ELF-1 (cell line): ENCODE measurements at regions not wholly inside any gene's neighbourhood (a gene's known extent, or its start where the extent isn't known, plus 50 kb on each side); places are given as distances from the start of the nearest gene placed in this dataset.
"Not testable (repeated sequence)": the region's sequence is repeated elsewhere in the genome, so short reads cannot be mapped to it uniquely, and the experiment has no call there.

ENCODE experiments used
- DNase-seq: peaks from one replicate; pipeline ENCODE4 v3.0.0-alpha.2; 2016; ENCODE audit warnings: low read depth, low spot score

- DNase-seq, result no peak
Observed at GRCh38 chr20:11170025-11170424, 496.2 kb upstream of the JAG1 start.

GRCh38 chr20:11170565-11170964, 496.8 kb upstream of the JAG1 start:
- DNase-seq, result no peak

- no peak for DNase-seq
Observed at GRCh38 chr20:11172881-11173280, 499.1 kb upstream of the JAG1 start.

GRCh38 chr20:11173916-11174315, 500.1 kb upstream of the JAG1 start:
- DNase-seq, result no peak

- DNase-seq, result no peak
Observed at GRCh38 chr20:11174861-11175260, 501.1 kb upstream of the JAG1 start.

- no peak for DNase-seq
Observed at GRCh38 chr20:11176431-11176830, 502.6 kb upstream of the JAG1 start.

- DNase-seq, result no peak
Observed at GRCh38 chr20:11178946-11179654, 505.3 kb upstream of the JAG1 start.

GRCh38 chr20:11180186-11180585, 506.4 kb upstream of the JAG1 start:
- no peak for DNase-seq

GRCh38 chr20:11181129-11181528, 507.3 kb upstream of the JAG1 start:
- not testable (repeated sequence) for DNase-seq

GRCh38 chr20:11181966-11182365, 508.2 kb upstream of the JAG1 start:
- no peak for DNase-seq

GRCh38 chr20:11182720-11183119, 508.9 kb upstream of the JAG1 start:
- DNase-seq, result no peak

GRCh38 chr20:11186301-11187008, 512.7 kb upstream of the JAG1 start:
- DNase-seq, result no peak

- no peak for DNase-seq
Observed at GRCh38 chr20:11188843-11189603, 515.2 kb upstream of the JAG1 start.

- no peak for DNase-seq
Observed at GRCh38 chr20:11190741-11191140, 516.9 kb upstream of the JAG1 start.

GRCh38 chr20:11192106-11192505, 518.3 kb upstream of the JAG1 start:
- no peak for DNase-seq

- no peak for DNase-seq
Observed at GRCh38 chr20:11193241-11193640, 519.4 kb upstream of the JAG1 start.

GRCh38 chr20:11195169-11195568, 521.4 kb upstream of the JAG1 start:
- no peak for DNase-seq

GRCh38 chr20:11195899-11196558, 522.2 kb upstream of the JAG1 start:
- DNase-seq, result no peak

GRCh38 chr20:11197851-11198250, 524.1 kb upstream of the JAG1 start:
- no peak for DNase-seq

- DNase-seq, result no peak
Observed at GRCh38 chr20:11200423-11200822, 526.6 kb upstream of the JAG1 start.

GRCh38 chr20:11204926-11205768, 531.3 kb upstream of the JAG1 start:
- peak; percentile 74 for DNase-seq
